ENCODE measurements at regions not wholly inside any gene's neighbourhood (a gene's known extent, or its start where the extent isn't known, plus 50 kb on each side); places are given as distances from the start of the nearest gene placed in this dataset.

DNA sequence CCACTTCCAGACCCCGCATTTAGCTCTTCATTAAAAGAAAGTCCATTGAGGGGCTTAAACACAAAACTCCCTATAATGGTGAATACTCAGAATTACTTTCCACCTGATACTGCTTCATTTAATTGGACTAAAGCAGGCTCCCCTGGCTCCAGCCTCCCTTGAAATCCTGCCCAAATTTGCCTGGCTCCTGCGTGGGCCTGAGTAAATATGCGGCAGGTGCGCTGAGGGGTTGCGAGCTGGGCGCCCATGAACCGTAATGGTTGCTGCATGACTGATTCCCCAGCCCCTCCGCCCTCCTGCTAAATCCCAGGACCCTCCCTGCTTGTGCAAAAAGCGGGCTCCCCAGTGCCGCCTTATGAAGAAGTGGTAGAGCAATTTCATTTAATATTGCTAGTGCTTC, 639.7 kb downstream of the BNC2 start:
- DNase-seq: no peak

- no peak for DNase-seq
Observed at GRCh38 chr9:16236311-16236710, 634.2 kb downstream of the BNC2 start.

DNA sequence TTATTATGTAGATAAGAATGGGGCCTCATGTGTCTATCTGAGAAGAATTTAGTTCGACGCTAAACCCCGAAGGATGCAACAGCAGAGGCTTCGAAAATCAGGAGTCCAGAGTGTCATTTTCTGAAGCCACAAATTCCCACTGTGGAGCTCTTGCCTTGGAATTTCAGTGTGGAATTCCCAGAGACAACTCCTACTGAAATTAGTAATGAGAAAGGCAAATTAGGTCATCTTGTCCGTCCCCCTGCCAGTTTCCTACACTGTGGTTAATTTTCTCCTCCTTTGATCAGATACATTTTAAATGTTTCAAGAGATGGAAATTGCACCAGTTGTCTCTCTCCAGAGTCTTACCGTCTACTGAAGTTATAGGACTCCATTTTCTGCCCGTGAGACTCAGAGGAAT, 633.6 kb downstream of the BNC2 start:
- no peak for DNase-seq

DNA sequence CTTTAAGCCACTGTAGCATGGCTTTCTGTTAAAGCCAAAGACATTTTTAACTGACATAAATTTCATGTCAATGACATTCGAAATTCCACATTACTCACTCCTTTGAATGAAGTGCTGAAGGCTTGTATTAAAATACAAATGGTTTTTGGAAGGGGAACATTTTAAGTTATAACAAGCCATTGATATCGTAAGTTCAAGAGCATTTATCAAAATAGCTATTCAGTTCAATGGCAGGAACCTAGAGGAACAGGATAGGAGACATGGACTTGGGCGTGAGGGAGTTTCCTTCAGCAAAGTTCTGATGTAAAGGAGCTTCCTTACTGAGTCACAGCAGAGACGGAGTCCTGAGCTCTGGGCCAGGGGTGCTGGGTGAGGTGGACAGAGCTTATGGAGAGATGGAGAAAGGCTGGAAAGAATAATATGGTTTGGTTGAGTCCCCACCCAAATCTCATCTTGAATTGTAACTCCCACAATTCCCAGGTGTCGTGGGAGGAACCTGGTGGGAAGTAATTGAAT, 631.8 kb downstream of the BNC2 start:
- DNase-seq: no peak

GRCh38 chr9:16241231-16241630, 629.2 kb downstream of the BNC2 start:
- no peak for DNase-seq

GRCh38 chr9:16243798-16244197, 626.7 kb downstream of the BNC2 start:
- no peak for DNase-seq

DNA sequence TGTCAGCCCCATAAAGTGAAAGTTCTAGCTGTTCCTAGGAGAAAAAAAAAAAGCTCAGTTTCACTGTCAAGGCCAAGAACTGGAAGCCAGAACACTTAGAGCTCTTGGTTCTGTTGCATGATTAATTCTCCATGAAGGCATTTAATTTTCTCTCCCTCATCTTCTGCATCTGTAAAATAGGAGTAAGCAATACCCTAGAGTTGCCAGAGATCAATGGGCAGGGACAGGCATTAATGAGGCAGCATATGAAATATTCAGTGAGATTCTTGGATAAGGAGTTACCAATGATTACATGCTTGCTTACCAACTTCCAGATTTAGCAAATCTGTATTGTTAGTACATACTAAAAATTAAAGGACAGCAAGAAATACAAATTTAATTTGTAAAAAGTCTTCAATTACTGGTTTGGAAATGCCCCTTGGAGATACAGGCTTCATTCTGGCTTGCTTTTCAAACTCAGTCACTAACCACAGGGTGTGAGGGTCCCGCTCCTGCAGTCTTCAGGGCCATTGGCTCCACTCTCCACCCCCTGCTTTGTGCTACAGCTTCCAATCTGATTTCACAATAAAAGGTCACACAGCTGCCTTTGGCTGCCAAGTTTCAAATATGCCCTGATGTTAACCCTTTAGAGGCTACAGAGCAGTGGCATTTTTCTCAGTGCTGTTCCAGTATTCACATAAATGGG, 624.6 kb downstream of the BNC2 start:
- DNase-seq: no peak

DNA sequence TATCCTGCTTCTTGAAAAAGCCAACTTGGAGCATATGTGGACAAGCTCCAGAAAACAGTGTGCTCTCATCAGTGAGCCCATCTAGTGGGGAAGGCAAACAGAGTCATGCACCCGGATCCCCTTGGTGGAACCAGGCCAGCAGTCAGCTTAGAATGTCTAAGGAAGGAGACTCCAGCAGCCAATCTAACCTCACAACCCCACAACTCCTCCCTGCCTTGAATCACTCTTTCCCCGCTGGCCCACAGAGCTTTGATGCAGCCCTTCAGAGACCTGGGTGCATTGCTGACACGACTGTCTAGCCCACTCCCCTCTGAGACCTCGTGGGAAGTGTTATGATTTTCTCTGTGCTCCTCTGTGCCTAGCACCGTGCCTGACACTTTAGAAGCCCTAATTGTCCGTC, 623.7 kb downstream of the BNC2 start:
- DNase-seq: no peak

DNA sequence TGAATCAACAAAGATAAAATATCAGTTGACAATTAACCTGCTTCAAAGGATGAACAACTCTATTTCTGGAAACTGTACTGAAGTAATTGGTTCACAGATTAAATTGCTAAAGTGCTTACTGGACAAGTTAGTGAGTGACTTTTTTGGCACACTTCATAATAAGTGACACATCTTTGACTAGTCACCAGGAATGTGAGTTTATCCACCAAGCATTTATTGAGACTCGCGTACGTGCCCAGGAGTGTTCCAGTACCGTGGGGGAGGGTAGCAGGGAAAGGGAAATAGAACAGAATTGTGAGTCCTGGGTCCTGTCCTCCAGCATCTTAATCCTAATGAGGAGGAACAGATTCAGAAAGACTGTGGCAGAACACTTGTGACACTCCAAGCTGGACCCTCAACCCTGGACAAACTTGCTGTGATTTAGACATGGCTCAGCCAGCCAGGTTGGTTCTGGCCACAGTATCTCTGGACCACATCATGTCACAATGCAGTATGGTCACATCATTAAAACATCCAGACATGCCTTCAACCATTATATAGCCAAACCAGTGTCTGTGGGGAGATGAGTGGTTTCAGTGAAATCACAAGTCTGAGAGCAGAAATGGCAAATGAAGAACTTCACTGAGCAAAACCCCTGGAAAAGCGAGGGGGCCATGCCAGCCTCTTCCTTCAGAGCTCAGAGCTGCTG, 623.1 kb downstream of the BNC2 start:
- DNase-seq: no peak

DNA sequence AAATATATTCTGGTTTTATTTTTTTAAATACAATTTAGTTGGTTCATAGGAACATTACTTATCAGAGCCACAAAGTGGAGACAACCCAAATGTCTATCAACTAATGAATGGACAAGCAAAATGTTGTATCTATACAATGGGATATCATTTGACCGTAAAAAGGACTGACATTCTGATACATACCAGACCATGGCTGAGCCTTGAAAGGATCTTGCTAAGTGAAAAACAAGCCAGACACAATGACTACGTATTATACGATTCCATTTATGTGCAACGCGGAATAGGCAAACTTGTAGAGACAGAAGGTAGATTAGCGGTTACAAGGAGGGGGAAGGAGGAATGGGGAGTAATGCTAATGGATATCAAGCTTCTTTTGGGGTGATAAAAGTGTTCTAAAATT, 621.6 kb downstream of the BNC2 start:
- no peak for DNase-seq

DNA sequence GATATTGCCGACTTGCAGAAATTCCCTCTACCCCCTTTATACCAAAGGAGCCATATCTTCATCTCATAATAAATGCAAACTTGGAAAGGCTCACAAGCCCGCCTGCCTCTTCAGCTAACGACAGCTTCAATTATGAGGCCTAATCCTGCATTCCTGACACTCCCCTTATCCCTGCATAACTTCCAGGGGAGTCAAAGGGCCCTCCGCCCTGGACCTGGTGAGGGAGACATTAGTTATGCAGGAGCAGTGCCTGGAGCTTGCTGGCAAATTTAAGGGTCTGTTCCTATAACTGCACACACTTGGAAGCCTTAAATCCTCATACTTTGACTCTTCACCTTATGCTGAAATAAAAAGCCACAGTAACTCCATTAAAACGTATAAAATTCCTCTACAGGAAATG, 617.9 kb downstream of the BNC2 start:
- DNase-seq: no peak

- DNase-seq: no peak
Observed at GRCh38 chr9:16254674-16255073, 615.8 kb downstream of the BNC2 start.

- DNase-seq: no peak
Observed at GRCh38 chr9:16255217-16255616, 615.3 kb downstream of the BNC2 start.

DNA sequence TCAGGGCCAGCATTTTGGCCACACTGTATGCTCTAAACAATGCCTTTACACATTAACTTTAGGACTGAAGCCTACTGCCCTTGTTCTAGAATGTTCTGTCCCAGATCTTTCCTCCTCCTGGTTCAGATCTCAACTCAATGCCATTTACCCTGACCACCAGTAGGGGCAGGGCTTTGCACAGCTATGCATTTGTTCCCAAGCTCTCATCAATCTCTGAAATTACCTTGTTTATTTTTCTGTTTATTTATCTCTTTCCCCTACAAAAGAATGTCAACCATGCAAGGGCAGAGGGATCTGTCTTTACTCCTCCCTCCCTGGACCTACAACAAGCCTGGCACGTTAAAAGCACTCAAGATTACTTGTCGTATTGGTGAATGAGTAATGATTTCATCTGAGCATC, 612.9 kb downstream of the BNC2 start:
- no peak for DNase-seq

- no peak for DNase-seq
Observed at GRCh38 chr9:16258191-16258590, 612.3 kb downstream of the BNC2 start.

- no peak for DNase-seq
Observed at GRCh38 chr9:16258708-16259107, 611.8 kb downstream of the BNC2 start.

DNA sequence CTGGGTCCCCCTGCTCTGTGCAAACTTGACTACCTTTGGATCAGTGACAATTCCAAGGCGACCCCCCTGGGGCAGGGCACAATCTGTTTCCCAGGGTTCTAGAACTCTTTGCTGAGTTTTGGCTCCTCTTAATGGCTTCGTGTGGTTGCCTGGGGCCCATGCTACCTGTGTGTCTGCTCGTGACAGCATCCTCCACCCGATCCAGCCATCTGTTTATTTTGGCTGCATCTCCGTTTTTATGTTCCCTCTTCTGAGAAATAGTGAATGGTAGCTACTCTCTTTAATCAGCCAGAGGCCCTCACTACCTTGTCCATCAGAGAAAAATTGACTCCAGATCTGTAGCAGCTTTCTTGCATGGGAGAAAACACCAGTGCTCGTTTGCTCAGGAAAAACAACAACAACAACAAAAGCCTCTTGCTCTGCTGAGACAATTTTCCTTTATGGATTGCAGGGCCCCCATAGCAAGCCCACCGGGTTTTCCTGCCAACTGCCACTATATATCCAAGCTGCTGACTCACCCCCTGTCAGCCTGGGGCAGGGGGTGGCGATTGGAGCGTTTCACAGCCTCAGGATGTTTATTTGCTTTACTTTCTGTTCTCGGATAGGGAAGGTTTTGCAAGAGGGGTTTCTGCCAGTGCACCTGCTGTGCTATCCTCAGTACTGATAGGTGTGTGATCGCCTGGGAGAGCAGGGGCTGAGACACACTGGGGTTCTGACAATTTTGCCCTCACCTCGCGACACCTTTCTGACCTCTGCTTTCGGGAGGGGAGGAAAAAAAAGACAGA, 607.8 kb downstream of the BNC2 start:
- no peak for DNase-seq

- no peak for DNase-seq
Observed at GRCh38 chr9:16265688-16266087, 604.8 kb downstream of the BNC2 start.

- no peak for DNase-seq
Observed at GRCh38 chr9:16266648-16267276, 603.7 kb downstream of the BNC2 start.

- DNase-seq: no peak
Observed at GRCh38 chr9:16267281-16268066, 603.0 kb downstream of the BNC2 start.

Measured in anterior cingulate cortex (tissue), 58 donors.